GM12878 (cell line): ENCODE measurements at regions not wholly inside any gene's neighbourhood (a gene's known extent, or its start where the extent isn't known, plus 50 kb on each side); places are given as distances from the start of the nearest gene placed in this dataset.

ENCODE experiments used
- ATAC-seq: fragments of 200-7000 bp; cut with Tn5 transposase; 3 replicates; pipeline ENCODE4 v1.9.1; 2020; ENCODE audit warnings: mild to moderate bottlenecking, moderate library complexity
- BruUV-seq: library from RNA; stranded (reverse); fragments of 400-500 nt; replicated peaks from 2 replicates; lab custom pipeline; 2021; lab: Mats Ljungman, UMichigan
- CTCF ChIA-PET: fragments of 300-600 bp; sonication (Branson Sonifier 250); formaldehyde crosslinking; extraction: SDS; loops from one replicate; lab custom pipeline; 2021; ENCODE audit warnings: inconsistent platforms; lab: Yijun Ruan, JAX
- POLR2A ChIA-PET: fragments of 350-600 bp; formaldehyde crosslinking; extraction: SDS; loops from one replicate; lab custom pipeline; 2021; ENCODE audit warnings: inconsistent platforms; lab: Charles Lee
- RAD21 ChIA-PET: fragments of 300-600 bp; sonication (Branson Sonifier 250); formaldehyde crosslinking; loops from one replicate; lab custom pipeline; 2023; ENCODE audit warnings: antibody characterized with exemption; ENCODE audit not compliant: unreplicated experiment; lab: Charles Lee
- SMC1A ChIA-PET: fragments of 300-600 bp; sonication (Branson Sonifier 250); formaldehyde crosslinking; loops from one replicate; lab custom pipeline; 2023; ENCODE audit not compliant: unreplicated experiment, uncharacterized antibody; lab: Charles Lee
- DNase-seq: peaks from one replicate; pipeline ENCODE4 v3.0.0-alpha.2; 2011; ENCODE audit warnings: low read depth, low spot score
- FAIRE-seq: peaks from 3 replicates; lab custom pipeline; 2011; peaks lifted over from hg19 to GRCh38; lab: Jason Lieb, UNC
- H2AFZ ChIP-seq: 2 replicates; pipeline ENCODE4 v1.6.0; 2011; ENCODE audit warnings: low read depth, low read length, control low read depth; ENCODE audit not compliant: control insufficient read depth
- H3K27ac ChIP-seq: 2 replicates; pipeline ENCODE4 v1.5.1; 2011; ENCODE audit warnings: control low read depth; ENCODE audit not compliant: control insufficient read depth, insufficient read depth
- H3K27me3 ChIP-seq, 2 experiments: replicated peaks in 1 of 2; 2 replicates each; pipeline versions ENCODE4 v1.6.0 to v1.6.1; 2011; ENCODE audit warnings: low read length in 1 of 2; ENCODE audit not compliant: control insufficient read depth in 2 of 2, insufficient read depth in 2 of 2
- H3K36me3 ChIP-seq, 2 experiments: 2 replicates each; pipeline ENCODE4 v1.5.1; 2011; ENCODE audit warnings: low read length in 1 of 2; ENCODE audit not compliant: control insufficient read depth in 2 of 2, insufficient read depth in 2 of 2
- H3K4me1 ChIP-seq: 2 replicates; pipeline ENCODE4 v1.6.1; 2011; ENCODE audit warnings: mild to moderate bottlenecking, low read length, moderate library complexity, mixed read lengths; ENCODE audit not compliant: control insufficient read depth, insufficient read depth
- H3K4me2 ChIP-seq: 2 replicates; pipeline ENCODE4 v1.6.0; 2011; ENCODE audit warnings: control low read depth; ENCODE audit not compliant: control insufficient read depth, insufficient read depth
- H3K4me3 ChIP-seq: fragments of 200-600 bp; sonication (generic); 2 replicates; pipeline ENCODE4 v1.5.1; 2016
- H3K79me2 ChIP-seq: 2 replicates; pipeline ENCODE4 v1.6.0; 2011; ENCODE audit warnings: low read length; ENCODE audit not compliant: control insufficient read depth, insufficient read depth
- H3K9ac ChIP-seq: 2 replicates; pipeline ENCODE4 v1.8.0; 2011; ENCODE audit warnings: low read length, control low read depth, mixed read lengths; ENCODE audit not compliant: control insufficient read depth, insufficient read depth
- H3K9me3 ChIP-seq: replicated peaks from 3 replicates; pipeline ENCODE4 v1.5.1; 2011; ENCODE audit warnings: mild to moderate bottlenecking, low read length; ENCODE audit not compliant: control insufficient read depth, insufficient read depth
- H4K20me1 ChIP-seq: 2 replicates; pipeline ENCODE4 v1.6.0; 2011; ENCODE audit not compliant: control insufficient read depth, insufficient read depth
- BHLHE40 ChIP-seq, 2 experiments: fragments of 450-650 bp in 1 of 2; IDR thresholded peaks; 2 replicates each; pipeline ENCODE4 v1.6.1; 2011 to 2017; ENCODE audit warnings: low read depth in 2 of 2, borderline replicate concordance in 1 of 2, improper control_type of control experiment in 1 of 2, low read length in 1 of 2, mild to moderate bottlenecking in 1 of 2
- CBX3 ChIP-seq: fragments of 200-600 bp; sonication (generic); IDR thresholded peaks from 2 replicates; pipeline ENCODE4 v1.6.1; 2016; ENCODE audit warnings: low read depth, borderline replicate concordance
- EZH2 ChIP-seq: IDR thresholded peaks from 2 replicates; pipeline ENCODE4 v1.6.1; 2012; ENCODE audit warnings: low read depth, mild to moderate bottlenecking, control low read depth, inconsistent platforms, low read length, borderline replicate concordance; ENCODE audit not compliant: control insufficient read depth
- FOS ChIP-seq: IDR thresholded peaks from 3 replicates; pipeline ENCODE4 v1.6.1; 2011; ENCODE audit warnings: borderline replicate concordance; ENCODE audit not compliant: insufficient read length; ENCODE audit errors: extremely low read depth
- HDAC2 ChIP-seq: fragments of 200-600 bp; sonication (generic); IDR thresholded peaks from 2 replicates; pipeline ENCODE4 v1.6.1; 2017
- KLF5 ChIP-seq: fragments of 450-650 bp; IDR thresholded peaks from 2 replicates; pipeline ENCODE4 v1.6.1; 2014; ENCODE audit warnings: mild to moderate bottlenecking; ENCODE audit not compliant: partially characterized antibody
- MYB ChIP-seq: fragments of 150-350 bp; IDR thresholded peaks from 2 replicates; pipeline ENCODE4 v1.6.1; 2014; ENCODE audit warnings: mild to moderate bottlenecking, low read depth, low read length, borderline replicate concordance
- TCF12 ChIP-seq: IDR thresholded peaks from 2 replicates; pipeline ENCODE4 v1.6.1; 2011; ENCODE audit warnings: low read depth, mild to moderate bottlenecking, low read length
- ZBTB11 ChIP-seq: fragments of 450-650 bp; formaldehyde crosslinking; IDR thresholded peaks from 2 replicates; pipeline ENCODE4 v1.5.0; 2022; ENCODE audit warnings: mild to moderate bottlenecking, missing genetic modification characterization
- ZNF384 ChIP-seq: IDR thresholded peaks from 2 replicates; pipeline ENCODE4 v1.6.1; 2012; ENCODE audit warnings: low read depth, mild to moderate bottlenecking, low read length, improper control_type of control experiment, borderline replicate concordance
- WGBS: methylation state at CpG from one replicate; pipeline ENCODE4 v1.1.6; 2016; ENCODE audit warnings: low lambda C conversion rate; ENCODE audit not compliant: insufficient replicate concordance, insufficient coverage; ENCODE audit errors: missing lambda C conversion rate; 5-methylcytosine and 5-hydroxymethylcytosine counted together
- in situ Hi-C: fragments of 300-500 bp; cut with MboI; formaldehyde crosslinking; loops from 9 replicates; pipeline ENCODE4 v1.14.3; 2018; ENCODE audit warnings: mixed read lengths
- intact Hi-C: fragments of 100-400 bp; cut with micrococcal nuclease; formaldehyde crosslinking; loops from one replicate; pipeline ENCODE4 v1.14.2; 2022; ENCODE audit not compliant: unreplicated experiment

GRCh38 chr10:113219446-113219845, 269.4 kb downstream of the TCF7L2 start:
- WGBS: 72% methylated on average over 7 of the region's 7 CpGs
- H4K20me1 ChIP-seq: no peaks in the 10 kb centered on the region
- ChIA-PET SMC1A (no interaction called here), RAD21 (no interaction called here), CTCF (no interaction called here), POLR2A (no interaction called here)
- BruUV-seq: no TSS peak
- H3K4me1 ChIP-seq: no peaks in the 10 kb centered on the region
- H3K36me3 ChIP-seq: no peaks in the 10 kb centered on the region
- H3K4me2 ChIP-seq: no peak overlapping the region
- no peak for TF ChIP-seq MYB
- no peak for TF ChIP-seq EZH2
- TF ChIP-seq CBX3: no peak
- no peak for TF ChIP-seq HDAC2
- no peak for TF ChIP-seq ZBTB11
- no peak for TF ChIP-seq BHLHE40 (IDR thresholded peaks at IDR 0.05; ENCODE audit: borderline replicate concordance in 1 of 2, low read depth in 2 of 2, low read length in 1 of 2)
- TF ChIP-seq FOS: no peak
- no peak for TF ChIP-seq TCF12
- no peak for TF ChIP-seq ZNF384
- TF ChIP-seq KLF5: no peak
- ATAC-seq (no peak), FAIRE-seq (no peak), DNase-seq (no peak)
- intact Hi-C loops: no loop called here
- in situ Hi-C loops: no loop called here
- H3K9ac ChIP-seq: no peak overlapping the region
- H3K27ac ChIP-seq: no peak overlapping the region
- no peak overlapping the region for H2AFZ ChIP-seq
- no peak overlapping the region for H3K4me3 ChIP-seq
- H3K79me2 ChIP-seq: no peaks in the 10 kb centered on the region
- no peaks in the 10 kb centered on the region for H3K9me3 ChIP-seq
- no peaks in the 10 kb centered on the region; a peak in 1 of 4 replicates for H3K27me3 ChIP-seq
